ENCODE measurements at regions not wholly inside any gene's neighbourhood (a gene's known extent, or its start where the extent isn't known, plus 50 kb on each side); places are given as distances from the start of the nearest gene placed in this dataset.
A peak's percentile ranks its signal among the peaks of the same experiment; 100 is the strongest.

DNA sequence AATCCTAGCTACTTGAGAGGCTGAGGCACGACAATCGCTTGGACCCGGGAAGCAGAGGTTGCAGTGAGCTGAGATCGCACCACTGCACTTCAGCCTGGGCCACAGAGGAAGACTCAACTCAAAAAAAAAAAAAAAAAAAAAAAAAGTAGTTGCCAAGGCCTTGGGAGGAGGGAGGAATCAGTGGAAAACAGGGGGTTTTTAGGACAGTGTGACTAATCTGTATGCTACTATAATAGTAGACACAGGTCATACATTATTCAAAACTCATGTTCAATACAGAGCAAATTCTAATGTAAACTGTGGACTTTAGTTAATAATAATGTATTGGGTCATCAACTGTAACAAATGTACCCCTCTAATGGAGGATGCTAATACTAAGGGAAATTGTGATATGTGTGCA is 51.7 kb upstream of the CTPS1 start:
- TF ChIP-seq, protein P1, sequence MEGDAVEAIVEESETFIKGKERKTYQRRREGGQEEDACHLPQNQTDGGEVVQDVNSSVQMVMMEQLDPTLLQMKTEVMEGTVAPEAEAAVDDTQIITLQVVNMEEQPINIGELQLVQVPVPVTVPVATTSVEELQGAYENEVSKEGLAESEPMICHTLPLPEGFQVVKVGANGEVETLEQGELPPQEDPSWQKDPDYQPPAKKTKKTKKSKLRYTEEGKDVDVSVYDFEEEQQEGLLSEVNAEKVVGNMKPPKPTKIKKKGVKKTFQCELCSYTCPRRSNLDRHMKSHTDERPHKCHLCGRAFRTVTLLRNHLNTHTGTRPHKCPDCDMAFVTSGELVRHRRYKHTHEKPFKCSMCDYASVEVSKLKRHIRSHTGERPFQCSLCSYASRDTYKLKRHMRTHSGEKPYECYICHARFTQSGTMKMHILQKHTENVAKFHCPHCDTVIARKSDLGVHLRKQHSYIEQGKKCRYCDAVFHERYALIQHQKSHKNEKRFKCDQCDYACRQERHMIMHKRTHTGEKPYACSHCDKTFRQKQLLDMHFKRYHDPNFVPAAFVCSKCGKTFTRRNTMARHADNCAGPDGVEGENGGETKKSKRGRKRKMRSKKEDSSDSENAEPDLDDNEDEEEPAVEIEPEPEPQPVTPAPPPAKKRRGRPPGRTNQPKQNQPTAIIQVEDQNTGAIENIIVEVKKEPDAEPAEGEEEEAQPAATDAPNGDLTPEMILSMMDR (IDR thresholded peaks at IDR 0.05) = no peak
- no peak for DNase-seq
- Mint-ChIP-seq H3K9me3 (no peaks in the 10 kb centered on the region), H3K4me1 (peaks cover 44% of the 10 kb centered on the region), H3K27ac (no peak overlapping the region), H3K36me3 (ENCODE audit: low read depth) (no peaks in the 10 kb centered on the region), H3K4me3 (no peak overlapping the region), H3K27me3 (ENCODE audit: low read depth, poor library complexity) (peaks cover 16% of the 10 kb centered on the region)

DNA sequence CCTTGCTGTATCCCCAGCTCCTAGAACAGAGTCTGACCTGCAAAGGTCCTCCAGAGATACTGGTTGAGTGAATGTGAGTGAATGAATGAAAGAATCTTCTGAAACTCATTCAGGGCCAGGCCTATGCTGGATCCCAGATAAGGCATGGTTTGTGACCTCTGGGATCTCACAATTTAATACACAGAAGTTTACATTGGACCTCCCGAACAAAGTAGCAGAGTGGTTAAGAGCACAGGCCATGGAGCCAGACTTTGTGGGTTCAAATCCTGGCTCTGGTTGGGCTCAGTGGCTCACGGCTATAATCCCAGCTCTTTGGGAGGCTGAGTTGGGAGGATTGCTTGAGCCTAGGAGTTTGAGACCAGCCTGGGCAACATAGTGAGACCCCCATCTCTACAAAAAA is 50.8 kb upstream of the CTPS1 start:
- H3K4me3 Mint-ChIP-seq = no peak overlapping the region

DNA sequence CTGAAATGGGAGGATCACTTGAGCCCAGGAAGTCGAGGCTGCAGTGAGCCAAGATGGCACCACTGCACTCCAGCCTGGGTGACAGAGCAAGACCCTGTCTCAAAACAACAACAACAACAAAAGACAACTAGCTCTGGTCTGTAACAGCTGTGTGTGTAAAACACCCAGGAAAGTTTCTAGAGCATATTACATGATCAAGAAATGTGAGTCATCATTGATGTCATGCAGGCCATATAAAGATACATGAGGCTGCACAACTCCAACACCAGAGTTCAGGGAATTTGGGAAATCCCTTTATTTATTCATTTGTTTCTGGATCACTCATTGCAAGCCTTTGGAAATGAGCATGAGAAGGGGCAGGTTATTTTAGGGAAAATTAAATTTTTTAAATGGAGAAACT is 50.3 kb upstream of the CTPS1 start:
- TF ChIP-seq, protein P1 (IDR thresholded peaks at IDR 0.05) = no peak
- H3K36me3 Mint-ChIP-seq (ENCODE audit: low read depth) = no peaks in the 10 kb centered on the region
- H3K27ac Mint-ChIP-seq = no peak overlapping the region
- H3K4me1 Mint-ChIP-seq = peaks cover 45% of the 10 kb centered on the region
- DNase-seq = no peak
- no peak overlapping the region for H3K4me3 Mint-ChIP-seq
- H3K27me3 Mint-ChIP-seq (ENCODE audit: low read depth, poor library complexity) = peaks cover 16% of the 10 kb centered on the region
- H3K9me3 Mint-ChIP-seq = no peaks in the 10 kb centered on the region

More for the DNA sequence above, 50.8 kb upstream of the CTPS1 start:
- Mint-ChIP-seq H3K4me1 (peaks cover 45% of the 10 kb centered on the region), H3K9me3 (no peaks in the 10 kb centered on the region), H3K36me3 (ENCODE audit: low read depth) (no peaks in the 10 kb centered on the region), H3K27me3 (ENCODE audit: low read depth, poor library complexity) (peaks cover 16% of the 10 kb centered on the region), H3K27ac (peak overlapping the region; percentile 27)
- TF ChIP-seq, protein P1 (IDR thresholded peaks at IDR 0.05) = no peak
- no peak for DNase-seq
